GM21423 (cell line): ENCODE measurements at regions not wholly inside any gene's neighbourhood (a gene's known extent, or its start where the extent isn't known, plus 50 kb on each side); places are given as distances from the start of the nearest gene placed in this dataset.

ENCODE experiments used
- ATAC-seq: cut with Tn5 transposase; IDR thresholded peaks from one replicate; pipeline ENCODE4 v1.9.1; 2021; ENCODE audit warnings: mild to moderate bottlenecking, moderate library complexity; ENCODE audit not compliant: unreplicated experiment

GRCh38 chr9:23412458-23412857 lies 413.6 kb downstream of the ELAVL2 start:
- no peak for ATAC-seq

GRCh38 chr9:23413541-23413940 lies 412.5 kb downstream of the ELAVL2 start:
- no peak for ATAC-seq

- no peak for ATAC-seq
These were observed 402.0 kb downstream of the ELAVL2 start for GRCh38 chr9:23423999-23424398.

- ATAC-seq = no peak
These were observed 399.9 kb downstream of the ELAVL2 start for GRCh38 chr9:23426144-23426543.

- ATAC-seq = no peak
These were observed 394.6 kb downstream of the ELAVL2 start for GRCh38 chr9:23431459-23431858.

- ATAC-seq = no peak
These were observed 391.4 kb downstream of the ELAVL2 start for GRCh38 chr9:23434654-23435053.

GRCh38 chr9:23438299-23438907 lies 387.6 kb downstream of the ELAVL2 start:
- ATAC-seq = no peak

- no peak for ATAC-seq
These were observed 384.8 kb downstream of the ELAVL2 start for GRCh38 chr9:23441275-23441674.

- ATAC-seq = no peak
These were observed 381.4 kb downstream of the ELAVL2 start for GRCh38 chr9:23444658-23445057.

GRCh38 chr9:23447166-23447565 lies 378.9 kb downstream of the ELAVL2 start:
- ATAC-seq = no peak

- no peak for ATAC-seq
These were observed 378.1 kb downstream of the ELAVL2 start for GRCh38 chr9:23447944-23448343.

GRCh38 chr9:23451802-23452418 lies 374.1 kb downstream of the ELAVL2 start:
- no peak for ATAC-seq

- no peak for ATAC-seq
These were observed 361.8 kb downstream of the ELAVL2 start for GRCh38 chr9:23464275-23464674.

- ATAC-seq = no peak
These were observed 358.8 kb downstream of the ELAVL2 start for GRCh38 chr9:23467276-23467675.

GRCh38 chr9:23477908-23478307 lies 348.1 kb downstream of the ELAVL2 start:
- no peak for ATAC-seq

- ATAC-seq = no peak
These were observed 342.5 kb downstream of the ELAVL2 start for GRCh38 chr9:23483566-23483965.

GRCh38 chr9:23492126-23493002 lies 333.7 kb downstream of the ELAVL2 start:
- ATAC-seq = no peak

- no peak for ATAC-seq
These were observed 332.8 kb downstream of the ELAVL2 start for GRCh38 chr9:23493219-23493618.

- ATAC-seq = no peak
These were observed 329.4 kb downstream of the ELAVL2 start for GRCh38 chr9:23496489-23497136.

GRCh38 chr9:23497137-23497504 lies 328.9 kb downstream of the ELAVL2 start:
- no peak for ATAC-seq

- ATAC-seq = no peak
These were observed 324.0 kb downstream of the ELAVL2 start for GRCh38 chr9:23502004-23502403.

GRCh38 chr9:23522952-23523351 lies 303.1 kb downstream of the ELAVL2 start:
- no peak for ATAC-seq
